ENCODE measurements at regions not wholly inside any gene's neighbourhood (a gene's known extent, or its start where the extent isn't known, plus 50 kb on each side); places are given as distances from the start of the nearest gene placed in this dataset.

DNA sequence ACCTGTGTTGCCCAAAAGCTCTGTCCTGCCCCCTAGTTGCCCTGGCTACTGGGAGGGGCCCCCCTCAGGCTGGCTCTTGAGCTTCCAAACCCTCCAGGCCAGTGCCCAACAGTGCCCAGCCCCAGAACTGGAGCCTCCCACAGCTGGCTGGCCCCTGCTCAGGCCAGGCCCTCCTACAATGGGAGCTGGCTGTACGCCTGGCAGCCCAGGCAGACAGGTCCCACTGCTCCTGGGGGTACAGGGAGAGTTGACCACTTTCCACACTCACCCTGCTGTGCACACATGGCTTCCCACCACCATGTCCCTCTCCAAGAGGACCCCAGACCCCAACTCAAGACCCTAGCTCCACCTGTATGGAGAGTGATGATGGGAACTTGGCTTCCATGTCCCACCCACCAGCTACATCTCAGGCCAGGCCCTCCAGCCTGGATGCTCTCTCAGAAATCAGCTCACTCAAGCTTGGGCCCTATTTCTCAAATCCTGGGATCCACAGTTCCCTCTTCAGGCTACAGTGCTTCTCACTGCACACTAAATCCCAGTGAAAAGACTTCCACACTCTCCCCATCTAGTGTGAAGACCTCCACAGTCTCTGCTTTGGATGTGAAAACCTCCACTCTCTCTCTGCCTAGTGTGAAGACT is 92.6 kb downstream of the OAT start:
- no peak for DNase-seq
- no peak overlapping the region for H3K27ac Mint-ChIP-seq
- no peaks in the 10 kb centered on the region for H3K36me3 Mint-ChIP-seq
- H3K9me3 Mint-ChIP-seq = no peaks in the 10 kb centered on the region
- intact Hi-C loops (cut with micrococcal nuclease) = no loop called here
- peaks cover 6 to 12% of the 10 kb centered on the region in 2 donors for H3K27me3 Mint-ChIP-seq (ENCODE audit: low read depth in 2 of 2)
- Histone ChIP-seq H3K27ac (ENCODE audit: low read length) (no peak overlapping the region), H3K9me3 (ENCODE audit: control insufficient read depth, insufficient read depth, low read length) (no peaks in the 10 kb centered on the region), H3K27me3 (ENCODE audit: control insufficient read depth, insufficient read depth, low read length) (no peaks in the 10 kb centered on the region), H3K4me3 (ENCODE audit: low read length) (no peak overlapping the region), H3K4me1 (ENCODE audit: control insufficient read depth, insufficient read depth, low read length) (no peaks in the 10 kb centered on the region), H3K36me3 (ENCODE audit: control insufficient read depth, insufficient read depth, low read length) (no peaks in the 10 kb centered on the region)
- no peak overlapping the region for H3K4me3 Mint-ChIP-seq
- TF ChIP-seq, protein P1, sequence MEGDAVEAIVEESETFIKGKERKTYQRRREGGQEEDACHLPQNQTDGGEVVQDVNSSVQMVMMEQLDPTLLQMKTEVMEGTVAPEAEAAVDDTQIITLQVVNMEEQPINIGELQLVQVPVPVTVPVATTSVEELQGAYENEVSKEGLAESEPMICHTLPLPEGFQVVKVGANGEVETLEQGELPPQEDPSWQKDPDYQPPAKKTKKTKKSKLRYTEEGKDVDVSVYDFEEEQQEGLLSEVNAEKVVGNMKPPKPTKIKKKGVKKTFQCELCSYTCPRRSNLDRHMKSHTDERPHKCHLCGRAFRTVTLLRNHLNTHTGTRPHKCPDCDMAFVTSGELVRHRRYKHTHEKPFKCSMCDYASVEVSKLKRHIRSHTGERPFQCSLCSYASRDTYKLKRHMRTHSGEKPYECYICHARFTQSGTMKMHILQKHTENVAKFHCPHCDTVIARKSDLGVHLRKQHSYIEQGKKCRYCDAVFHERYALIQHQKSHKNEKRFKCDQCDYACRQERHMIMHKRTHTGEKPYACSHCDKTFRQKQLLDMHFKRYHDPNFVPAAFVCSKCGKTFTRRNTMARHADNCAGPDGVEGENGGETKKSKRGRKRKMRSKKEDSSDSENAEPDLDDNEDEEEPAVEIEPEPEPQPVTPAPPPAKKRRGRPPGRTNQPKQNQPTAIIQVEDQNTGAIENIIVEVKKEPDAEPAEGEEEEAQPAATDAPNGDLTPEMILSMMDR (IDR thresholded peaks at IDR 0.05) = no peak
- peaks cover 0 to 5% of the 10 kb centered on the region in 2 donors for H3K4me1 Mint-ChIP-seq
- 60% methylated on average over 1 of the region's 1 CpG for WGBS (ENCODE audit: insufficient coverage)
- no peak for ATAC-seq

DNA sequence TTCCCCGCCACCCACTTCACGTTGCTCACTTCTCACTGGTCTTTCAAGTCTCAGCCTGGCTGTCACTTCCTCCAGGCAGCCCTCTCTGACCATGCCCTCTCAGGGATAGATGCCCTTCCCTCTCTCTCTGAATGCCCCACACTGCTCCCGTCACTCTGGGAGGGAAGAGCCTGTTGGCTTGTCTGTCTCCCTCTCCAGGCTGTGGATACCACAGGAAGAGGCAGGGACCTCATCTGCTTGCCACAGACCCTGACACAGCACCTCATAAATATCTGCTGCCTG is 93.1 kb downstream of the OAT start:
- TF ChIP-seq, protein P1 (IDR thresholded peaks at IDR 0.05) = no peak
- Histone ChIP-seq H3K4me1 (ENCODE audit: control insufficient read depth, insufficient read depth, low read length) (no peaks in the 10 kb centered on the region), H3K27ac (ENCODE audit: low read length) (no peak overlapping the region), H3K9me3 (ENCODE audit: control insufficient read depth, insufficient read depth, low read length) (no peaks in the 10 kb centered on the region), H3K27me3 (ENCODE audit: control insufficient read depth, insufficient read depth, low read length) (no peaks in the 10 kb centered on the region), H3K36me3 (ENCODE audit: control insufficient read depth, insufficient read depth, low read length) (no peaks in the 10 kb centered on the region), H3K4me3 (ENCODE audit: low read length) (no peak overlapping the region)
- H3K27me3 Mint-ChIP-seq (ENCODE audit: low read depth in 2 of 2) = peaks cover 6 to 12% of the 10 kb centered on the region in 2 donors
- intact Hi-C loops (cut with micrococcal nuclease) = no loop called here
- no peak overlapping the region for H3K27ac Mint-ChIP-seq
- WGBS (ENCODE audit: insufficient coverage) = 48% methylated on average over 3 of the region's 3 CpGs
- no peak overlapping the region for H3K4me3 Mint-ChIP-seq
- H3K9me3 Mint-ChIP-seq = no peaks in the 10 kb centered on the region
- DNase-seq (no peak), ATAC-seq (no peak)
- peaks cover 0 to 5% of the 10 kb centered on the region in 2 donors for H3K4me1 Mint-ChIP-seq
- H3K36me3 Mint-ChIP-seq = no peaks in the 10 kb centered on the region

DNA sequence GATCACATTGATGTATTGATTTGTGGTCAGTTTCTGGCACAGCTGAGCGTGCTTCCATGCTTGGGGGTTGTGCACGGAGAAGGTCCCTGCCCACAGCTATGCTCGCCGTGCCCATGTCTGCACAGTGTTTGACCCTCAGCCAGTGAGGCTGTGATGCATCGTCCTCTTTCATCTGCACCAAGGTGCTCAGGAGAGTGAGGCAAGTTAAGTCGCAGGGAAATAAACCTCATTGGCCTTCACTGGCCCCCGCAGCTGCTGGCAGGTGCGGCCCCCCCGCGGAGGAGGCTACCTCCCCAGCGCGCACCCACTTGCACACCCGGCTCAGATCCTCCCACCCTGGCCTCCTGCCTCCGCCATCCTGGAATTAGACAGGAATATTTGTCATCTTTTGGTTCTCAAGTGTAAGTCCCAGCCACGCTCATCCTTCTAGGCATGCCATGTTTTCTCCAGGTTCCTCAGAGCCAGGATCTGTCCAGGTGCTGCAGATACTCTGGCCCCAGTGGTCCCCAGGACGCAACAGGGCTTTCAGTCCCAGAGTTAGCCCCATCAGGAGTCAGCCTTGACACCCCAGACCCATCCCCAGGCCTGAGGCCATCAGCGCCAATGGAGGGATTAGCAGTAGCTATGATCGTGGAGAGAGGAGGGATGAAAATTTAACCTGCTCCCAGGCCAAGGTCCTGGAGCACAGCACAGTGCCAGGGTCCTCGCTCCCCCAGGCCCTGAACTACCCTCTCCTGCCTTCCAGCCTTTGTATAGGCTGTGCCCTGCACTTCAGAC is 93.7 kb downstream of the OAT start:
- 87% methylated on average over 19 of the region's 19 CpGs for WGBS (ENCODE audit: insufficient coverage)
- ATAC-seq (no peak), DNase-seq (no peak)
- H3K4me1 ChIP-seq (ENCODE audit: control insufficient read depth, insufficient read depth, low read length) = no peaks in the 10 kb centered on the region
- H3K9me3 Mint-ChIP-seq = no peaks in the 10 kb centered on the region
- H3K4me1 Mint-ChIP-seq = peaks cover 0 to 5% of the 10 kb centered on the region in 2 donors
- H3K36me3 Mint-ChIP-seq = no peaks in the 10 kb centered on the region
- H3K4me3 Mint-ChIP-seq = no peak overlapping the region
- intact Hi-C loops (cut with micrococcal nuclease) = no loop called here
- H3K36me3 ChIP-seq (ENCODE audit: control insufficient read depth, insufficient read depth, low read length) = no peaks in the 10 kb centered on the region
- no peaks in the 10 kb centered on the region for H3K27me3 ChIP-seq (ENCODE audit: control insufficient read depth, insufficient read depth, low read length)
- TF ChIP-seq, protein P1 (IDR thresholded peaks at IDR 0.05) = no peak
- H3K27me3 Mint-ChIP-seq (ENCODE audit: low read depth in 2 of 2) = peaks cover 4 to 12% of the 10 kb centered on the region in 2 donors
- no peak overlapping the region for H3K27ac ChIP-seq (ENCODE audit: low read length)
- H3K4me3 ChIP-seq (ENCODE audit: low read length) = no peak overlapping the region
- no peaks in the 10 kb centered on the region for H3K9me3 ChIP-seq (ENCODE audit: control insufficient read depth, insufficient read depth, low read length)
- no peak overlapping the region for H3K27ac Mint-ChIP-seq
